ENCODE measurements at regions not wholly inside any gene's neighbourhood (a gene's known extent, or its start where the extent isn't known, plus 50 kb on each side); places are given as distances from the start of the nearest gene placed in this dataset.

GRCh38 chr1:70573317-70573843 lies 162.3 kb downstream of the CTH start:
- no peak for TF ChIP-seq POLR2A (IDR thresholded peaks at IDR 0.05; ENCODE audit: low read length)
- TF ChIP-seq GATA1 (IDR thresholded peaks at IDR 0.05; ENCODE audit: low read depth, low read length) = no peak

All from erythroblast (primary cell).